ENCODE measurements at regions not wholly inside any gene's neighbourhood (a gene's known extent, or its start where the extent isn't known, plus 50 kb on each side); places are given as distances from the start of the nearest gene placed in this dataset.

GRCh38 chr19:33950091-33950750 lies 153.6 kb downstream of the KCTD15 start:
- Histone ChIP-seq H3K27me3 (ENCODE audit: control insufficient read depth, insufficient read depth, low read length) (no peaks in the 10 kb centered on the region), H3K4me1 (ENCODE audit: control insufficient read depth, insufficient read depth, low read length) (no peaks in the 10 kb centered on the region), H3K4me3 (ENCODE audit: low read length) (no peak overlapping the region), H3K27ac (ENCODE audit: low read length) (no peak overlapping the region), H3K9me3 (ENCODE audit: control insufficient read depth, insufficient read depth, low read length) (no peaks in the 10 kb centered on the region), H3K36me3 (ENCODE audit: control insufficient read depth, insufficient read depth, low read length) (no peaks in the 10 kb centered on the region)
- intact Hi-C loops (cut with micrococcal nuclease): no loop called here
- Mint-ChIP-seq H3K9me3 (no peaks in the 10 kb centered on the region), H3K27me3 (ENCODE audit: low read depth in 2 of 2) (peaks cover 0 to 10% of the 10 kb centered on the region in 2 donors), H3K27ac (no peak overlapping the region), H3K36me3 (no peaks in the 10 kb centered on the region), H3K4me1 (no peaks in the 10 kb centered on the region), H3K4me3 (no peak overlapping the region)
- 93% methylated on average over 11 of the region's 17 CpGs for WGBS (ENCODE audit: insufficient coverage)
- ATAC-seq (no peak), DNase-seq (no peak)
- TF ChIP-seq, protein P1, sequence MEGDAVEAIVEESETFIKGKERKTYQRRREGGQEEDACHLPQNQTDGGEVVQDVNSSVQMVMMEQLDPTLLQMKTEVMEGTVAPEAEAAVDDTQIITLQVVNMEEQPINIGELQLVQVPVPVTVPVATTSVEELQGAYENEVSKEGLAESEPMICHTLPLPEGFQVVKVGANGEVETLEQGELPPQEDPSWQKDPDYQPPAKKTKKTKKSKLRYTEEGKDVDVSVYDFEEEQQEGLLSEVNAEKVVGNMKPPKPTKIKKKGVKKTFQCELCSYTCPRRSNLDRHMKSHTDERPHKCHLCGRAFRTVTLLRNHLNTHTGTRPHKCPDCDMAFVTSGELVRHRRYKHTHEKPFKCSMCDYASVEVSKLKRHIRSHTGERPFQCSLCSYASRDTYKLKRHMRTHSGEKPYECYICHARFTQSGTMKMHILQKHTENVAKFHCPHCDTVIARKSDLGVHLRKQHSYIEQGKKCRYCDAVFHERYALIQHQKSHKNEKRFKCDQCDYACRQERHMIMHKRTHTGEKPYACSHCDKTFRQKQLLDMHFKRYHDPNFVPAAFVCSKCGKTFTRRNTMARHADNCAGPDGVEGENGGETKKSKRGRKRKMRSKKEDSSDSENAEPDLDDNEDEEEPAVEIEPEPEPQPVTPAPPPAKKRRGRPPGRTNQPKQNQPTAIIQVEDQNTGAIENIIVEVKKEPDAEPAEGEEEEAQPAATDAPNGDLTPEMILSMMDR (IDR thresholded peaks at IDR 0.05): no peak

DNA sequence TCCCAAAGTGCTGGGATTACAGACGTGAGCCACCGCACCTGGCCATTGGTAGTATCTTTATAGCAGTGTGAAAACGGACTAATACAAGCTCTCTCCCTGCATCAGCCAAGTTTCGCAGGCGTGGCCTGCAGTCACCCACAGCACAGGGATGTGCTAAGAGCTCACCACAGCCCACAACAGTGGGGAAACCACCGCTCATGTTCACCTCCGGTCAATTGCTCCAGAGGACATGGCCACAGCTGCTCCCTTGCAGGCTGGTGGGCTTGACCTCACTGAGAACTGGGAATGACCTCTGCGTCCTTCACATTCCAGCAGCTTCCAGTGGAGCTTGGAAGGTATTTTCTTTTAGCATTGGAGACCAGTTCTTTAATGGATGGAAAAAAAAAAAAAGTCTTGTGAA lies 156.4 kb downstream of the KCTD15 start:
- no peaks in the 10 kb centered on the region for H3K27me3 ChIP-seq (ENCODE audit: control insufficient read depth, insufficient read depth, low read length)
- no peaks in the 10 kb centered on the region for H3K36me3 ChIP-seq (ENCODE audit: control insufficient read depth, insufficient read depth, low read length)
- no peak overlapping the region for H3K4me3 ChIP-seq (ENCODE audit: low read length)
- H3K27ac ChIP-seq (ENCODE audit: low read length): no peak overlapping the region
- H3K4me3 Mint-ChIP-seq: no peak overlapping the region
- intact Hi-C loops (cut with micrococcal nuclease): no loop called here
- TF ChIP-seq, protein P1 (IDR thresholded peaks at IDR 0.05): no peak
- WGBS (ENCODE audit: insufficient coverage): 66% methylated on average over 8 of the region's 8 CpGs
- H3K27ac Mint-ChIP-seq: no peak overlapping the region
- no peaks in the 10 kb centered on the region for H3K4me1 ChIP-seq (ENCODE audit: control insufficient read depth, insufficient read depth, low read length)
- no peaks in the 10 kb centered on the region for H3K36me3 Mint-ChIP-seq
- no peaks in the 10 kb centered on the region for H3K9me3 Mint-ChIP-seq
- no peak for DNase-seq
- peak in 2 of 3 donors; percentile 53 to 58 for ATAC-seq
- no peaks in the 10 kb centered on the region for H3K9me3 ChIP-seq (ENCODE audit: control insufficient read depth, insufficient read depth, low read length)
- no peaks in the 10 kb centered on the region for H3K4me1 Mint-ChIP-seq
- peaks cover 3 to 7% of the 10 kb centered on the region in 2 donors for H3K27me3 Mint-ChIP-seq (ENCODE audit: low read depth in 2 of 2)

GRCh38 chr19:33953592-33953991 lies 156.9 kb downstream of the KCTD15 start:
- no peak overlapping the region for H3K27ac ChIP-seq (ENCODE audit: low read length)
- no peak for ATAC-seq
- intact Hi-C loops (cut with micrococcal nuclease): no loop called here
- no peaks in the 10 kb centered on the region for H3K9me3 Mint-ChIP-seq
- TF ChIP-seq, protein P1 (IDR thresholded peaks at IDR 0.05): no peak
- no peak overlapping the region for H3K4me3 ChIP-seq (ENCODE audit: low read length)
- DNase-seq: no peak
- no peaks in the 10 kb centered on the region for H3K36me3 ChIP-seq (ENCODE audit: control insufficient read depth, insufficient read depth, low read length)
- H3K4me1 ChIP-seq (ENCODE audit: control insufficient read depth, insufficient read depth, low read length): no peaks in the 10 kb centered on the region
- H3K4me1 Mint-ChIP-seq: no peaks in the 10 kb centered on the region
- H3K27me3 Mint-ChIP-seq (ENCODE audit: low read depth in 2 of 2): peaks cover 5 to 7% of the 10 kb centered on the region in 2 donors
- no peak overlapping the region for H3K4me3 Mint-ChIP-seq
- no peaks in the 10 kb centered on the region for H3K36me3 Mint-ChIP-seq
- no peak overlapping the region for H3K27ac Mint-ChIP-seq
- no peaks in the 10 kb centered on the region for H3K27me3 ChIP-seq (ENCODE audit: control insufficient read depth, insufficient read depth, low read length)
- no peaks in the 10 kb centered on the region for H3K9me3 ChIP-seq (ENCODE audit: control insufficient read depth, insufficient read depth, low read length)
- WGBS (ENCODE audit: insufficient coverage): 63% methylated on average over 4 of the region's 4 CpGs

GRCh38 chr19:33954686-33955085 lies 158.0 kb downstream of the KCTD15 start:
- H3K4me3 ChIP-seq (ENCODE audit: low read length): no peak overlapping the region
- WGBS (ENCODE audit: insufficient coverage): 77% methylated on average over 2 of the region's 2 CpGs
- no peaks in the 10 kb centered on the region for H3K9me3 ChIP-seq (ENCODE audit: control insufficient read depth, insufficient read depth, low read length)
- H3K27ac ChIP-seq (ENCODE audit: low read length): no peak overlapping the region
- Mint-ChIP-seq H3K27me3 (ENCODE audit: low read depth in 2 of 2) (peaks cover 3 to 5% of the 10 kb centered on the region in 2 donors), H3K36me3 (no peaks in the 10 kb centered on the region), H3K27ac (no peak overlapping the region), H3K4me1 (no peaks in the 10 kb centered on the region), H3K4me3 (no peak overlapping the region), H3K9me3 (no peaks in the 10 kb centered on the region)
- H3K27me3 ChIP-seq (ENCODE audit: control insufficient read depth, insufficient read depth, low read length): no peaks in the 10 kb centered on the region
- TF ChIP-seq, protein P1 (IDR thresholded peaks at IDR 0.05): no peak
- H3K4me1 ChIP-seq (ENCODE audit: control insufficient read depth, insufficient read depth, low read length): no peaks in the 10 kb centered on the region
- intact Hi-C loops (cut with micrococcal nuclease): no loop called here
- no peak for ATAC-seq
- no peaks in the 10 kb centered on the region for H3K36me3 ChIP-seq (ENCODE audit: control insufficient read depth, insufficient read depth, low read length)
- no peak for DNase-seq
